ENCODE measurements at regions not wholly inside any gene's neighbourhood (a gene's known extent, or its start where the extent isn't known, plus 50 kb on each side); places are given as distances from the start of the nearest gene placed in this dataset.
"Not testable (repeated sequence)": the region's sequence is repeated elsewhere in the genome, so short reads cannot be mapped to it uniquely, and the experiment has no call there.

DNA sequence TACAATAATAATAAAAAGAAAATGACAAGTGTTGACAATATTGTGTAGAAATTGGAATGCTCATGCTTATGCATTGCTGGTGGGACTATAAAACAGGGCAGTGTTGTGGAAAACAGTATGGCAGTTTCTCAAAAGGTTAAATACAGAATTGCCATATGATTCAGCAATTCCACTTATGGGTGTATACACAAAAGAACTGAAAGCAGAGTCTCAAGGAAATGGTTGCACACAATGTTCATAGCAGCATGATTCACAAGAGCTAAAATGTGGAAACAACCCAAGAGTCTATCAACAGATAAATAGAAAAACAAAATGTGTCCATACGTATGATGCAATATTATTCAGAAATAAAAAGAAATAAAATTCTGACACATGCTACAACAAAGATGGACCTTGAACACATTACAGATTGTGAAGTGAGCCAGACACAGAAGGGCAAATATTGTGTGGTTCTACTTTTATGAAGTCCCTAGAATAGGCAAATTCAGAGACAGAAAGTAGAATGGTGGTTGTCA, 64.8 kb upstream of the GRM8 start:
- DNase-seq, result peak in 1 of 5 donors; percentile 3

DNA sequence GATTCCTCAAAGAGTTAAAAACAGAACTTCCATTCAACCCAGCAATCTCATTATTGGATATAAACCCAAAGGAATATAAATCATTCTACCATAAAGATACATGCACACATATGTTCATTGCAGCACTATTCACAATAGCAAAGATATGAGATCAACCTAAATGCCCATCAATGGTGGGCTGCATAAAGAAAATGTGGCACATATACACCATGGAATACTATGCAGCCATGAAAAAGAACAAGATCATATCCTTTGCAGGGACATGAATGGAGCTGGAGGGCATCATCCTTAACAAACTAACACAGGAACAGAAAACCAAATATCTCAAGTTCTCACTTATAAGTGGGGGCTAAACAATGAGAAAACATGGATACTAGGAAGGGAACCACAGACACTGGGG, 64.1 kb upstream of the GRM8 start:
- not testable (repeated sequence) for DNase-seq

DNA sequence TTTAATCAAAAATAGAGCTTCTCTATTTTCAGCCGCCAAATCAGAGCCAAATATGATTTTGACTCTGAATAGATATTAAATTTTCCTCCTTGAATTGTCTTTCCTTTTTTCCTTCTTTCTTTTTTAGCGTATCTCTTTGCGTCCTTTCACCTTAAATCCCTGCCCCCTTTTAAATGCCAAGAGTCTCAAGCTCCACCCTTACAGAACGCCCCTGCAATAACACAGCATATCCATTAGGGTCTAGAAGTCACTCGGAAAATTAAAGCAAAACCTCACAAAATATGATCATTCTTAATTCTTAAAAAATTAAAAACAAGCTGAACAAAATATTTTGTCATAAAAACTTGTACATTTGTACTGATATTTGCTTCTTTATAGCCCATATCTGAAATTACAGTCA, 51.3 kb upstream of the GRM8 start:
- no peak for DNase-seq

GRCh38 chr7:127303102-127303501, 50.4 kb upstream of the GRM8 start:
- no peak for DNase-seq
